GM18873 (cell line): ENCODE measurements at regions not wholly inside any gene's neighbourhood (a gene's known extent, or its start where the extent isn't known, plus 50 kb on each side); places are given as distances from the start of the nearest gene placed in this dataset.

Experiments
- ATAC-seq: cut with Tn5 transposase; IDR thresholded peaks from one replicate; pipeline ENCODE4 v1.9.1; 2021; ENCODE audit warnings: mild to moderate bottlenecking, moderate library complexity, moderate number of reproducible peaks; ENCODE audit not compliant: unreplicated experiment, low FRiP score

GRCh38 chrX:124275182-124275894 is 57.1 kb upstream of the TEX13D start:
- ATAC-seq = no peak

- ATAC-seq = no peak
Measured at GRCh38 chrX:124280294-124280902, 52.1 kb upstream of the TEX13D start.

GRCh38 chrX:124282580-124282979 is 49.9 kb upstream of the TEX13D start:
- ATAC-seq = no peak
